Nephron (organoid): ENCODE measurements at regions not wholly inside any gene's neighbourhood (a gene's known extent, or its start where the extent isn't known, plus 50 kb on each side); places are given as distances from the start of the nearest gene placed in this dataset.
"Not testable (repeated sequence)": the region's sequence is repeated elsewhere in the genome, so short reads cannot be mapped to it uniquely, and the experiment has no call there.

Source experiments
- H3K27ac Mint-ChIP-seq, 3 experiments: 2 replicates each; pipeline ENCODE4 v1.8.0; 2020; ENCODE audit warnings: mixed read lengths in 3 of 3, mild to moderate bottlenecking in 2 of 3, moderate library complexity in 1 of 3
- H3K27me3 Mint-ChIP-seq: 2 replicates; pipeline ENCODE4 v1.8.0; 2021; ENCODE audit warnings: low read depth, mild to moderate bottlenecking, moderate library complexity, mixed read lengths
- H3K36me3 Mint-ChIP-seq: 2 replicates; pipeline ENCODE4 v1.8.0; 2020; ENCODE audit warnings: low read depth, mixed read lengths
- H3K4me1 Mint-ChIP-seq: 2 replicates; pipeline ENCODE4 v1.8.0; 2020; ENCODE audit warnings: mixed read lengths
- H3K4me3 Mint-ChIP-seq, 3 experiments: 2 replicates each; pipeline ENCODE4 v1.8.0; 2020; ENCODE audit warnings: mild to moderate bottlenecking in 3 of 3, mixed read lengths in 3 of 3, moderate library complexity in 2 of 3
- H3K9me3 Mint-ChIP-seq: 2 replicates; pipeline ENCODE4 v1.8.0; 2020; ENCODE audit warnings: mixed read lengths
- TF ChIP-seq, protein P1 (sequence below), 3 experiments: fragments of 200-600 bp; sonication (generic); IDR thresholded peaks; one replicate each; pipeline ENCODE4 v1.5.0; 2021; ENCODE audit warnings: antibody characterized with exemption in 3 of 3; ENCODE audit not compliant: unreplicated experiment in 3 of 3

DNA sequence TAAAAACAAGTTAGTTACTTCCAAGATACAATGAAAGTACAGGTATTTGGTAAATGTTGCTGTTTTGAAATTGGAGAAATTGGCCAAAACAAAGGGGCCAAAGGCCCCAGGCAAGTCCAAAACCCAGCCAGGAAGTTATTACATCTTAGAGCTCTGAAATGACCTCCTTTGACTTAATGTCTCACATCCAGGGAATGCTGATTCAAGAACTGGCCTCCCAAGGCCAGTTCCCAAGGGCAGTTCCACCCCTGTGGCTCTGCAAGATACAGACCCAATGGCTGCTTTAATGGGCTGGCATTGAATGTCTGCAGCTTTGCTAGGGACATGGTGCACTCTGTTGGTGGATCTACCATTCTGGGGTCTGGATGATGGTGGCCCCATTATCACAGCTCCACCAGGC is 217.3 kb upstream of the FKBP1C start:
- TF ChIP-seq, protein P1, sequence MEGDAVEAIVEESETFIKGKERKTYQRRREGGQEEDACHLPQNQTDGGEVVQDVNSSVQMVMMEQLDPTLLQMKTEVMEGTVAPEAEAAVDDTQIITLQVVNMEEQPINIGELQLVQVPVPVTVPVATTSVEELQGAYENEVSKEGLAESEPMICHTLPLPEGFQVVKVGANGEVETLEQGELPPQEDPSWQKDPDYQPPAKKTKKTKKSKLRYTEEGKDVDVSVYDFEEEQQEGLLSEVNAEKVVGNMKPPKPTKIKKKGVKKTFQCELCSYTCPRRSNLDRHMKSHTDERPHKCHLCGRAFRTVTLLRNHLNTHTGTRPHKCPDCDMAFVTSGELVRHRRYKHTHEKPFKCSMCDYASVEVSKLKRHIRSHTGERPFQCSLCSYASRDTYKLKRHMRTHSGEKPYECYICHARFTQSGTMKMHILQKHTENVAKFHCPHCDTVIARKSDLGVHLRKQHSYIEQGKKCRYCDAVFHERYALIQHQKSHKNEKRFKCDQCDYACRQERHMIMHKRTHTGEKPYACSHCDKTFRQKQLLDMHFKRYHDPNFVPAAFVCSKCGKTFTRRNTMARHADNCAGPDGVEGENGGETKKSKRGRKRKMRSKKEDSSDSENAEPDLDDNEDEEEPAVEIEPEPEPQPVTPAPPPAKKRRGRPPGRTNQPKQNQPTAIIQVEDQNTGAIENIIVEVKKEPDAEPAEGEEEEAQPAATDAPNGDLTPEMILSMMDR (IDR thresholded peaks at IDR 0.05; ENCODE audit: unreplicated experiment in 3 of 3), result no peak
- no peaks in the 10 kb centered on the region for H3K27me3 Mint-ChIP-seq
- peak overlapping the region in 1 of 3 experiments; percentile 72 for H3K27ac Mint-ChIP-seq
- H3K9me3 Mint-ChIP-seq, result no peaks in the 10 kb centered on the region
- H3K36me3 Mint-ChIP-seq, result no peaks in the 10 kb centered on the region
- no peaks in the 10 kb centered on the region for H3K4me1 Mint-ChIP-seq
- H3K4me3 Mint-ChIP-seq, result no peak overlapping the region

DNA sequence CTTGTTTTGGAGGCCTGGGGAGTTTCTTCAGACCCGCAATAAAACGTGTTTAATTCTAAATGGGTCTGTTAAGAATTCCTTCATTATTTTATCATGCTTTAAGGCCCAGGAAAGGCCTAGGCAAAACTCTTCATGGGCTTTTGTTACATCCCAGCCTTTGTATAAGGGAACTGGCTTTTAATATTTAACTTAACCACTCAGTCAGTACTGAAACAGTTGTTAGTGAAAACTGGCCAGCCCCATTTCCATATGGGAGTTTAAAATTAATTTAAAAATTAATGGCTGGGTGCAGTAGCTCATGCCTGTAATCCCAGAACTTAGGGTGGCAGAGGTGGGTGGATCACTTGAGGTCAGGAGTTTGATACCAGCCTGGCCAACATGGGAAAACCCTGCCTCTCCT is 213.2 kb upstream of the FKBP1C start:
- no peaks in the 10 kb centered on the region for H3K36me3 Mint-ChIP-seq
- TF ChIP-seq, protein P1 (IDR thresholded peaks at IDR 0.05; ENCODE audit: unreplicated experiment in 3 of 3), result no peak
- H3K4me1 Mint-ChIP-seq, result no peaks in the 10 kb centered on the region
- H3K9me3 Mint-ChIP-seq, result no peaks in the 10 kb centered on the region
- no peaks in the 10 kb centered on the region for H3K27me3 Mint-ChIP-seq
- no peak overlapping the region for H3K4me3 Mint-ChIP-seq
- H3K27ac Mint-ChIP-seq, result peak overlapping the region; percentile 80 to 89 (median 89)

DNA sequence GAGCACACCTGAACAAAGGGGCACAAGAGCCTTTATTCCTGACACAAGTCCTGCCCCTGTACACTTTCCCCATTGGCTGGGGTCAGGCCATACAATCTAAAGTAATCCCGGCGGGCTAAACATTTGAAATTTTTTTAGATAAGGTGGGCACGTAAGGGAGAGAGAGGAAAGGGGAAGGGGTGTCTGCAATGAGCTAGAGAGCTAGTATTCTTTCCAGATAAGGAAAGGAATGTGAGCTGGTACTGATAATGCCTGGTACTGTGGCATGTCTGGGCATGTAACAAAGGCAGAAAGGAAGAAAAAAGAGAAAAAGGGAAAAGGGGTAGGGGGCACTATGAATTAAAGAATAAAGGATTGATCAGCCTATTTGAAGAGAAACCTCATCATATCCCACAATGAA is 212.0 kb upstream of the FKBP1C start:
- not testable (repeated sequence) for H3K4me1 Mint-ChIP-seq, H3K27me3 Mint-ChIP-seq, H3K36me3 Mint-ChIP-seq, H3K9me3 Mint-ChIP-seq
- Mint-ChIP-seq H3K27ac (peak overlapping the region; percentile 72 to 89 (median 86)), H3K4me3 (peak overlapping the region in 1 of 3 experiments; percentile 1)

DNA sequence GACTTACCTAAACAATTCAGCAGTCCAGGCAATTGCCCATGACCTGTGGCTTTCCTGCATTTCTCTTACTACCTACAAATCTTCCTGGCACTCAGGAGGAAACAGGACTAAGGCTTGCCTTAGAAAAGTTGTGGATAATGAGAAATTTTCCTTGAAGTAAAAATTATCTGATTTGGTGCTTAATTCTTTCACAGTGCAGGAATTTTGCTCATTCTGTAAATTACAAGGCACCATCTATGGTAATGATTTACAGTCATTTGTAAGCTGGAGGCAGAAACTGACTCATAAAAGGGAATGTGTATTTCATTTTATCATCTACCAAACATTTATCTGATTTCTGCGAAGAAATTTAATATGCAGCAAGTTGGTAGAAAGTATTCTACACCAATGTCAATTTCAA is 211.5 kb upstream of the FKBP1C start:
- peak overlapping the region; percentile 72 to 89 (median 86) for H3K27ac Mint-ChIP-seq
- H3K4me3 Mint-ChIP-seq, result no peak overlapping the region
- H3K27me3 Mint-ChIP-seq, result no peaks in the 10 kb centered on the region
- TF ChIP-seq, protein P1 (IDR thresholded peaks at IDR 0.05; ENCODE audit: unreplicated experiment in 3 of 3), result no peak
- no peaks in the 10 kb centered on the region for H3K4me1 Mint-ChIP-seq
- H3K9me3 Mint-ChIP-seq, result no peaks in the 10 kb centered on the region
- H3K36me3 Mint-ChIP-seq, result no peaks in the 10 kb centered on the region

DNA sequence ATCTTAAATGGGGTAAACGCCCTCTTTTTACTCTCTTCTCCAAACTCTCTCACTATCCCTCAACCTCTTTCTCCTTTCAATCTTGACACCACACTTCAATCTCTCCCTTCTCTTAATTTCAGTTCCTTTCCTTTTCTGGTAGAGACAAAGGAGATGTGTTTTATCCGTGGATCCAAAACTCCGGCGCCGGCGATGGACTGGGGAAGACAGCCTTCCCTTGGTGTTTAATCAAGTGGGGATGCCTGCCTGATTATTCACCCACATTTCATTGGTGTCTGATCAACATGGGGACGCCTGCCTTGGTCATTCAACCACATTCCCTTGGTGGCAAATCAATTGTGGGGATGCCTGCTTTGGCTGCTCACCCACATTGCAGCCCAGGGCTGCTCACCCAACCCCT is 205.3 kb upstream of the FKBP1C start:
- not testable (repeated sequence) for H3K4me3 Mint-ChIP-seq, H3K27ac Mint-ChIP-seq, H3K36me3 Mint-ChIP-seq, H3K9me3 Mint-ChIP-seq, H3K4me1 Mint-ChIP-seq, H3K27me3 Mint-ChIP-seq

DNA sequence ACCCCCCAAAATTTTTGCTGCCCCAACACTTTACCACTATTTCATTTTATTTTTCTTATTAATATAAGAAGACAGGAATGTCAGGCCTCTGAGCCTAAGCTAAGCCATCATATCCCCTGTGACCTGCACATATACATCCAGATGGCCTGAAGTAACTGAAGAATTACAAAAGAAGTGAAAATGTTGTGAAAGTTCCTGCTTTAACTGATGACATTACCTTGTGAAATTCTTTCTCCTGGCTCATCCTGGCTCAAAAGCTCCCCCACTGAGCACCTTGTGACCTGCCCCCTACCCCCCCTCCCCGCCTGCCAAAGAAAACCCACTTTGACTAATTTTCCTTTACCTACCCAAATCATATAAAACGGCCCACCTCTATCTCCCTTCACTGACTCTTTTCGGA is 200.3 kb upstream of the FKBP1C start:
- not testable (repeated sequence) for H3K27me3 Mint-ChIP-seq, H3K27ac Mint-ChIP-seq, H3K4me3 Mint-ChIP-seq, H3K4me1 Mint-ChIP-seq, H3K36me3 Mint-ChIP-seq, H3K9me3 Mint-ChIP-seq

DNA sequence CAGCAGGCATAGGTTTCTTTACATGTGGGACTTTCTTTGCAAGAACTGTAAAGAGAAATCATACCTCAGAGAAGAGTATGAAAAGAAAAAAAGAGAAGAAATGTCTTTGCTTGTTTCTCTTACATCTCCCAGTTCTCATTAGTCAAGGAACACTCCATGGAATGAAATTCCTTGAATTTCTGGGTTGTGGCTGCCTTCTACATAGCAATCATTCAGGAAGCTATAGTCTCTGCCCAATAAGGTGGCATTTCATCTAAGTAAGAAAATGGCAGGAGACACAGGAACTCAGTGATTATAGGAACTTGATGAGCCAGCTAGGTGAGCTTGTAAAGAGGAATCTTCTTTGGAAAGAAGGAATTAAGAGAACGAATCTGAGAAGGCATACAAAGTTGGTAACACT is 197.0 kb upstream of the FKBP1C start:
- no peaks in the 10 kb centered on the region for H3K9me3 Mint-ChIP-seq
- H3K36me3 Mint-ChIP-seq, result no peaks in the 10 kb centered on the region
- no peak overlapping the region for H3K4me3 Mint-ChIP-seq
- no peaks in the 10 kb centered on the region for H3K27me3 Mint-ChIP-seq
- H3K4me1 Mint-ChIP-seq, result no peaks in the 10 kb centered on the region
- TF ChIP-seq, protein P1 (IDR thresholded peaks at IDR 0.05; ENCODE audit: unreplicated experiment in 3 of 3), result no peak
- H3K27ac Mint-ChIP-seq, result no peak overlapping the region

DNA sequence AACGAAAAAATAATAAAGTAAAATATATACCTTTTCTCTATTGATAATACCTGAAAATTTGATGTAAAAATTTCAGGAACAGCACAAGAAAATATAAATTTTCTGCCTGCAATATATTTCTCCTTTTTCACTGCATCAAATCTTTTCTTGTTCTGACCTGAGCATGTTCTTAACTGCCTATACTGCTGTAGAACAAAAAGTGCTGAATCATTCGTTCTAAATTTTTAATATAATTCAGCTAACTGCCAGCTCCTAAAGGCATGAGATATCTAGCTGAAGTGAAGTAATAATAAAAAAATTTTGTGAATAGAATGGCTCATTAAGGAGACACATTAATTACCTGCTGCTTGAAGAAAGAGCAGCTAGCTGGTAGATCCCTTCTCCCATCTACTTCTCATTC is 188.6 kb upstream of the FKBP1C start:
- Mint-ChIP-seq H3K27me3 (no peaks in the 10 kb centered on the region), H3K27ac (no peak overlapping the region), H3K9me3 (no peaks in the 10 kb centered on the region), H3K36me3 (no peaks in the 10 kb centered on the region), H3K4me3 (no peak overlapping the region), H3K4me1 (no peaks in the 10 kb centered on the region)
- TF ChIP-seq, protein P1 (IDR thresholded peaks at IDR 0.05; ENCODE audit: unreplicated experiment in 3 of 3), result no peak
